PC-3 (cell line): ENCODE measurements at regions not wholly inside any gene's neighbourhood (a gene's known extent, or its start where the extent isn't known, plus 50 kb on each side); places are given as distances from the start of the nearest gene placed in this dataset.

Experiments used
- CTCF ChIP-seq: fragments of 300-600 bp; sonication (generic); conservative IDR thresholded peaks from 2 replicates; pipeline ENCODE4 v1.5.1; 2017; ENCODE audit warnings: antibody characterized with exemption, low read depth, mild to moderate bottlenecking, low read length
- EZH2 ChIP-seq: fragments of 300-600 bp; sonication (generic); IDR thresholded peaks from one replicate; pipeline ENCODE4 v1.6.1; 2017; ENCODE audit warnings: antibody characterized with exemption, mild to moderate bottlenecking, low read length; ENCODE audit not compliant: unreplicated experiment
- EZH2phosphoT487 ChIP-seq: fragments of 300-600 bp; sonication (generic); IDR thresholded peaks from 2 replicates; pipeline ENCODE4 v1.6.1; 2018; ENCODE audit warnings: mild to moderate bottlenecking, antibody characterized with exemption, low read length, borderline replicate concordance

DNA sequence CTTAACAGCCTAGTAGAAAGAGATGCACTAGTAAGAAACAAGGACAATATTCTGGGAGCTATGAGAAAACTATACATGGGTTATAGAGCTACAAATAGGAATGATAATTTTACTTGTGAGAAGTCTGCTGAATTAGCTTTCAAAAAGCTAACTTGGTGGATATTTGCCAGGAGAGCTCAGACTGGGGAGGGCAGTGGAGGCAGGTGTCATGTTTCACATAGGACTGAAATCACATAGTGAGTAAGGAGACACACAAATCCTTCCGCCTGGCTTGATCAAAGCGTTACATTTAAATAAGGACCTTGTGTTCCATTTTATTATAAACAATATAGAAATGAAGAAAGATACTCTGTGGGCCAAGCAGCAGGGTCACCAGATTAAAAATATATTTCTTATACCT lies 235.0 kb downstream of the ISL1 start:
- no peak for TF ChIP-seq CTCF
- TF ChIP-seq EZH2, result no peak
- TF ChIP-seq EZH2phosphoT487, result no peak
